ENCODE measurements at regions not wholly inside any gene's neighbourhood (a gene's known extent, or its start where the extent isn't known, plus 50 kb on each side); places are given as distances from the start of the nearest gene placed in this dataset.

- CTCF ChIA-PET: interaction anchor here (2.0 kb wide), 1 partner anchor 38 kb away, joined by 6 read pairs; no protein-coding TSS in a partner anchor
- H3K27ac ChIP-seq (ENCODE audit: insufficient read depth, low read depth, low read length): no peak overlapping the region
- H3K9me1 ChIP-seq (replicated peaks; ENCODE audit: control insufficient read depth, extremely low read depth, insufficient read depth, low read length): no peaks in the 10 kb centered on the region
- H3K9ac ChIP-seq (replicated peaks; ENCODE audit: extremely low read depth, insufficient read depth, low read length): no peak overlapping the region
- TF ChIP-seq MAX (IDR thresholded peaks at IDR 0.05; ENCODE audit: insufficient read depth, insufficient read length) (no peak), GATA2 (IDR thresholded peaks at IDR 0.05; ENCODE audit: insufficient read depth, insufficient read length, low read depth, low read length) (no peak), CTCF (IDR thresholded peaks at IDR 0.05; ENCODE audit: extremely low read depth in 1 of 2, insufficient read depth in 1 of 2, low read depth in 1 of 2, low read length in 2 of 2) (no peak), EZH2 (IDR thresholded peaks at IDR 0.05; ENCODE audit: borderline replicate concordance, low read depth, low read length, severe bottlenecking) (no peak), POLR2AphosphoS5 (IDR thresholded peaks at IDR 0.05; ENCODE audit: insufficient read depth, low read depth, low read length) (no peak), FOS (IDR thresholded peaks at IDR 0.05; ENCODE audit: borderline replicate concordance, insufficient read depth, low read length) (no peak), MYC (IDR thresholded peaks at IDR 0.05; ENCODE audit: low read depth, low read length) (no peak), JUN (IDR thresholded peaks at IDR 0.05; ENCODE audit: borderline replicate concordance, insufficient read depth, insufficient read length, low read depth) (no peak), POLR2A (IDR thresholded peaks at IDR 0.05; ENCODE audit: low read depth, low read length) (no peak)
- DNase-seq (ENCODE audit: low read depth, low spot score): no peak
- no TSS peak for BruUV-seq (replicated peaks)
- H3K36me3 ChIP-seq (ENCODE audit: control insufficient read depth in 2 of 2, extremely low read depth in 1 of 2, insufficient read depth in 2 of 2, low read length in 2 of 2): no peaks in the 10 kb centered on the region
- H4K20me1 ChIP-seq (replicated peaks; ENCODE audit: control insufficient read depth, extremely low read depth, insufficient read depth, low read length): no peaks in the 10 kb centered on the region
- H3K4me1 ChIP-seq (ENCODE audit: control insufficient read depth, extremely low read depth, insufficient read depth, low read length): peaks cover 26% of the 10 kb centered on the region
- intact Hi-C loops (cut with micrococcal nuclease) (no loop called here), dilution Hi-C loops (cut with MboI; ENCODE audit: extremely low pct_ligation_motif_present, low sequenced_read_pairs) (no loop called here)
- H2AFZ ChIP-seq (ENCODE audit: low read depth, low read length): no peak overlapping the region
- no peaks in the 10 kb centered on the region for H3K79me2 ChIP-seq (ENCODE audit: control insufficient read depth, insufficient read depth, low read length)
- H3K4me2 ChIP-seq (ENCODE audit: insufficient read depth, low read length): peak overlapping the region; percentile 59
- H3K27me3 ChIP-seq (ENCODE audit: control insufficient read depth in 2 of 2, insufficient read depth in 2 of 2, low read length in 2 of 2): no peaks in the 10 kb centered on the region
- H3K4me3 ChIP-seq (replicated peaks in 1 of 3; ENCODE audit: insufficient read depth in 1 of 3, low read depth in 1 of 3, low read length in 3 of 3): no peak overlapping the region
- POLR2A ChIA-PET: no interaction called here
- no peaks in the 10 kb centered on the region for H3K9me3 ChIP-seq (replicated peaks; ENCODE audit: control insufficient read depth, insufficient read depth, low read length)
- FAIRE-seq: peak; percentile 79
These were observed 176.6 kb upstream of the EMCN start for GRCh38 chr4:100694467-100694866.

Data from endothelial cell of umbilical vein (primary cell).